ENCODE measurements at regions not wholly inside any gene's neighbourhood (a gene's known extent, or its start where the extent isn't known, plus 50 kb on each side); places are given as distances from the start of the nearest gene placed in this dataset.

GRCh38 chr5:40314275-40314674 is 365.4 kb upstream of the PTGER4 start:
- no peak for TF ChIP-seq CTCF (conservative IDR thresholded peaks at IDR 0.05; ENCODE audit: low read length)
- no peak overlapping the region for H3K4me3 ChIP-seq (ENCODE audit: low read length)
- DNase-seq (ENCODE audit: low read depth) = no peak

DNA sequence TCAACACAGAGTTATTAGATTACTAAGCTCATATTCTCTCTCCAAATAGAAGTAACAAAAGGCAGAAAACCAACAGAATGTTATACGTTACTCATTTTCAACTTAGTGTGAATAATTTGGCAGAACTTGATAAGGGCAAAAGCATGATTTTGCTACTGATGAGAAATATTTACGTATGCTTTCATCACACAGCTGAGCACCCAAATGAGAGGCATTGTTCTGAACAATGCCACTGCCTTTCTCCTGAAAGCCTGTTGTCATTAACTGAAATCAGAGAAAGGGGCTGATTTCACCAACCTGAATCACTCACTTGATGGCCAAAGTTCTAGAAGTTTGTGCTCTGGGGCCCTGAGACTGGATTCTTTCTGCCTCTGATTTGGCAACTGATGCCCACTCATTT is 367.5 kb upstream of the PTGER4 start:
- H3K4me3 ChIP-seq (ENCODE audit: low read length) = no peak overlapping the region
- TF ChIP-seq CTCF (conservative IDR thresholded peaks at IDR 0.05; ENCODE audit: low read length) = no peak
- no peak for DNase-seq (ENCODE audit: low read depth)

- TF ChIP-seq CTCF (conservative IDR thresholded peaks at IDR 0.05; ENCODE audit: low read length) = no peak
- H3K4me3 ChIP-seq (ENCODE audit: low read length) = no peak overlapping the region
- no peak for DNase-seq (ENCODE audit: low read depth)
Measured at GRCh38 chr5:40309851-40310250, 369.9 kb upstream of the PTGER4 start.

- no peak for TF ChIP-seq CTCF (conservative IDR thresholded peaks at IDR 0.05; ENCODE audit: low read length)
- DNase-seq (ENCODE audit: low read depth) = no peak
- no peak overlapping the region for H3K4me3 ChIP-seq (ENCODE audit: low read length)
Measured at GRCh38 chr5:40308867-40309266, 370.8 kb upstream of the PTGER4 start.

- DNase-seq (ENCODE audit: low read depth) = no peak
- TF ChIP-seq CTCF (conservative IDR thresholded peaks at IDR 0.05; ENCODE audit: low read length) = no peak
- no peak overlapping the region for H3K4me3 ChIP-seq (ENCODE audit: low read length)
Measured at GRCh38 chr5:40307920-40308319, 371.8 kb upstream of the PTGER4 start.

GRCh38 chr5:40306869-40307487 is 372.7 kb upstream of the PTGER4 start:
- no peak for TF ChIP-seq CTCF (conservative IDR thresholded peaks at IDR 0.05; ENCODE audit: low read length)
- no peak overlapping the region for H3K4me3 ChIP-seq (ENCODE audit: low read length)
- no peak for DNase-seq (ENCODE audit: low read depth)

DNA sequence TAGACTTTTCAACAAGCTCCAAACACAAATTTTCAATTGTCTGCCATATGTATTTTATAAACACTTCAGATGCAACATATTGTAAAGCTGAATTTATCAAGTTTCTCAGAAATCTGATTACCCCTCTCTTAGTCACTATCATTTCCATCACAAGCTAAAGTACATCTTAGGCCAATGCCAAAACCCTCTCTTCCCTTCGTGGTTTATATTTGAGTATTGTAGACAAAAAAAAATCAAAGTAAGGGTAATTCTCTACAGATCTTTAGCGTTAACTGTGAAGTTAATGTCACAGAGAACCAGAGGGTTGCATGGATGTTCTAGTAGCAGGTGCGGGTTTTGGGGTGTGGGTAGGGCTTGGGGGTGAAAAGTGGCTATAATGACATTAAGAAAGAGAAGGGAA is 387.7 kb upstream of the PTGER4 start:
- DNase-seq (ENCODE audit: low read depth) = no peak
- TF ChIP-seq CTCF (conservative IDR thresholded peaks at IDR 0.05; ENCODE audit: low read length) = no peak
- H3K4me3 ChIP-seq (ENCODE audit: low read length) = no peak overlapping the region
